ENCODE measurements at regions not wholly inside any gene's neighbourhood (a gene's known extent, or its start where the extent isn't known, plus 50 kb on each side); places are given as distances from the start of the nearest gene placed in this dataset.

DNA sequence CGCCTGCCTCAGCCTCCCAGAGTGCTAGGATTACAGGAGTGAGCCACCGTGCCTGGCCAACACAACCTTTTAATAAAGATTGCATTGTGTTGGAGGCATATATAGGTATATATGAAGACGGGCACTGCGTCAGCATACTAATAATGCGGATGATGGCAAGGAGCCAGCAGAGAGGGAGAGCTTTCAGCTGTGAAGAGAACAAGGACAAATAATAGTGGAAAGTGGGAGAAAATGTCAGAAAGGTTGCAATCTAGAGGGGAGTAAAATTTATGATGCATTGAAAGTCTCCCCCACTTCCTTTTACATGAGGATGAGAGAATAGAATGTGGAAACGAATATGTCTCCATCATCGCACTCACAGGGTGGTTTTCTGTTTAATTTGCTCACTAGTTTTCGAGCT lies 170.5 kb upstream of the TBL1XR1 start:
- TF ChIP-seq, protein P1, sequence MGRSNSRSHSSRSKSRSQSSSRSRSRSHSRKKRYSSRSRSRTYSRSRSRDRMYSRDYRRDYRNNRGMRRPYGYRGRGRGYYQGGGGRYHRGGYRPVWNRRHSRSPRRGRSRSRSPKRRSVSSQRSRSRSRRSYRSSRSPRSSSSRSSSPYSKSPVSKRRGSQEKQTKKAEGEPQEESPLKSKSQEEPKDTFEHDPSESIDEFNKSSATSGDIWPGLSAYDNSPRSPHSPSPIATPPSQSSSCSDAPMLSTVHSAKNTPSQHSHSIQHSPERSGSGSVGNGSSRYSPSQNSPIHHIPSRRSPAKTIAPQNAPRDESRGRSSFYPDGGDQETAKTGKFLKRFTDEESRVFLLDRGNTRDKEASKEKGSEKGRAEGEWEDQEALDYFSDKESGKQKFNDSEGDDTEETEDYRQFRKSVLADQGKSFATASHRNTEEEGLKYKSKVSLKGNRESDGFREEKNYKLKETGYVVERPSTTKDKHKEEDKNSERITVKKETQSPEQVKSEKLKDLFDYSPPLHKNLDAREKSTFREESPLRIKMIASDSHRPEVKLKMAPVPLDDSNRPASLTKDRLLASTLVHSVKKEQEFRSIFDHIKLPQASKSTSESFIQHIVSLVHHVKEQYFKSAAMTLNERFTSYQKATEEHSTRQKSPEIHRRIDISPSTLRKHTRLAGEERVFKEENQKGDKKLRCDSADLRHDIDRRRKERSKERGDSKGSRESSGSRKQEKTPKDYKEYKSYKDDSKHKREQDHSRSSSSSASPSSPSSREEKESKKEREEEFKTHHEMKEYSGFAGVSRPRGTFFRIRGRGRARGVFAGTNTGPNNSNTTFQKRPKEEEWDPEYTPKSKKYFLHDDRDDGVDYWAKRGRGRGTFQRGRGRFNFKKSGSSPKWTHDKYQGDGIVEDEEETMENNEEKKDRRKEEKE (IDR thresholded peaks at IDR 0.05): no peak
- no peak for TF ChIP-seq EZH2 (conservative IDR thresholded peaks at IDR 0.05; ENCODE audit: low read depth, low read length)
- no peak for TF ChIP-seq RFX5 (IDR thresholded peaks at IDR 0.05; ENCODE audit: low read depth, low read length)
- TF ChIP-seq ZNF564 (CRISPR knock-in tag; IDR thresholded peaks at IDR 0.05): no peak
- TF ChIP-seq ZNF317 (CRISPR knock-in tag; IDR thresholded peaks at IDR 0.05): no peak
- TF ChIP-seq ZFX (CRISPR knock-in tag; IDR thresholded peaks at IDR 0.05; ENCODE audit: low read depth): no peak
- no peak for TF ChIP-seq ZNF605 (CRISPR knock-in tag; IDR thresholded peaks at IDR 0.05)
- TF ChIP-seq, protein P2, sequence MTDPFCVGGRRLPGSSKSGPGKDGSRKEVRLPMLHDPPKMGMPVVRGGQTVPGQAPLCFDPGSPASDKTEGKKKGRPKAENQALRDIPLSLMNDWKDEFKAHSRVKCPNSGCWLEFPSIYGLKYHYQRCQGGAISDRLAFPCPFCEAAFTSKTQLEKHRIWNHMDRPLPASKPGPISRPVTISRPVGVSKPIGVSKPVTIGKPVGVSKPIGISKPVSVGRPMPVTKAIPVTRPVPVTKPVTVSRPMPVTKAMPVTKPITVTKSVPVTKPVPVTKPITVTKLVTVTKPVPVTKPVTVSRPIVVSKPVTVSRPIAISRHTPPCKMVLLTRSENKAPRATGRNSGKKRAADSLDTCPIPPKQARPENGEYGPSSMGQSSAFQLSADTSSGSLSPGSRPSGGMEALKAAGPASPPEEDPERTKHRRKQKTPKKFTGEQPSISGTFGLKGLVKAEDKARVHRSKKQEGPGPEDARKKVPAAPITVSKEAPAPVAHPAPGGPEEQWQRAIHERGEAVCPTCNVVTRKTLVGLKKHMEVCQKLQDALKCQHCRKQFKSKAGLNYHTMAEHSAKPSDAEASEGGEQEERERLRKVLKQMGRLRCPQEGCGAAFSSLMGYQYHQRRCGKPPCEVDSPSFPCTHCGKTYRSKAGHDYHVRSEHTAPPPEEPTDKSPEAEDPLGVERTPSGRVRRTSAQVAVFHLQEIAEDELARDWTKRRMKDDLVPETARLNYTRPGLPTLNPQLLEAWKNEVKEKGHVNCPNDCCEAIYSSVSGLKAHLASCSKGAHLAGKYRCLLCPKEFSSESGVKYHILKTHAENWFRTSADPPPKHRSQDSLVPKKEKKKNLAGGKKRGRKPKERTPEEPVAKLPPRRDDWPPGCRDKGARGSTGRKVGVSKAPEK (CRISPR knock-in tag; IDR thresholded peaks at IDR 0.05; ENCODE audit: borderline replicate concordance): no peak
- TF ChIP-seq TAF1 (CRISPR knock-in tag; IDR thresholded peaks at IDR 0.05): no peak
- TF ChIP-seq, protein P3, sequence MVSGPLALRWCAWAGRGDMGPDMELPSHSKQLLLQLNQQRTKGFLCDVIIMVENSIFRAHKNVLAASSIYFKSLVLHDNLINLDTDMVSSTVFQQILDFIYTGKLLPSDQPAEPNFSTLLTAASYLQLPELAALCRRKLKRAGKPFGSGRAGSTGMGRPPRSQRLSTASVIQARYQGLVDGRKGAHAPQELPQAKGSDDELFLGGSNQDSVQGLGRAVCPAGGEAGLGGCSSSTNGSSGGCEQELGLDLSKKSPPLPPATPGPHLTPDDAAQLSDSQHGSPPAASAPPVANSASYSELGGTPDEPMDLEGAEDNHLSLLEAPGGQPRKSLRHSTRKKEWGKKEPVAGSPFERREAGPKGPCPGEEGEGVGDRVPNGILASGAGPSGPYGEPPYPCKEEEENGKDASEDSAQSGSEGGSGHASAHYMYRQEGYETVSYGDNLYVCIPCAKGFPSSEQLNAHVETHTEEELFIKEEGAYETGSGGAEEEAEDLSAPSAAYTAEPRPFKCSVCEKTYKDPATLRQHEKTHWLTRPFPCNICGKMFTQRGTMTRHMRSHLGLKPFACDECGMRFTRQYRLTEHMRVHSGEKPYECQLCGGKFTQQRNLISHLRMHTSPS (CRISPR knock-in tag; IDR thresholded peaks at IDR 0.05; ENCODE audit: low read depth): no peak
- TF ChIP-seq POLR2A (IDR thresholded peaks at IDR 0.05; ENCODE audit: insufficient read depth in 1 of 2, low read depth in 2 of 2, low read length in 2 of 2): no peak
- TF ChIP-seq SIN3B (IDR thresholded peaks at IDR 0.05; ENCODE audit: low read length): no peak
